Spleen (tissue), 7 donors: ENCODE measurements at regions not wholly inside any gene's neighbourhood (a gene's known extent, or its start where the extent isn't known, plus 50 kb on each side); places are given as distances from the start of the nearest gene placed in this dataset.

ENCODE experiments used
- POLR2AphosphoS5 ChIP-seq, 3 donors: sonication (generic); formaldehyde crosslinking; IDR thresholded peaks; one replicate each; pipeline ENCODE4 v1.5.1; 2017; ENCODE audit warnings: antibody characterized with exemption in 3 of 3
- TF ChIP-seq, protein P1 (sequence below), 11 experiments: fragments of 200-600 bp in 7 of 11; fragments of 450-650 bp in 4 of 11; sonication (generic) in 4 of 11; IDR thresholded peaks in 8 of 11; conservative IDR thresholded peaks in 3 of 11; 1 replicate in 7 of 11; 2 replicates in 4 of 11; pipeline versions ENCODE4 v1.4.0 to v1.8.0; 2016 to 2021; ENCODE audit warnings: antibody characterized with exemption in 11 of 11, inconsistent platforms in 4 of 11, mild to moderate bottlenecking in 1 of 11
- donor health status: DM: no; HTN: no; CAD: no; lungs with moderate emphysema.
- donor health status: DM: no; HTN: no; CAD: no.
- donor health status: DM: no; HTN: no; CAD: no.

- TF ChIP-seq, protein P1, sequence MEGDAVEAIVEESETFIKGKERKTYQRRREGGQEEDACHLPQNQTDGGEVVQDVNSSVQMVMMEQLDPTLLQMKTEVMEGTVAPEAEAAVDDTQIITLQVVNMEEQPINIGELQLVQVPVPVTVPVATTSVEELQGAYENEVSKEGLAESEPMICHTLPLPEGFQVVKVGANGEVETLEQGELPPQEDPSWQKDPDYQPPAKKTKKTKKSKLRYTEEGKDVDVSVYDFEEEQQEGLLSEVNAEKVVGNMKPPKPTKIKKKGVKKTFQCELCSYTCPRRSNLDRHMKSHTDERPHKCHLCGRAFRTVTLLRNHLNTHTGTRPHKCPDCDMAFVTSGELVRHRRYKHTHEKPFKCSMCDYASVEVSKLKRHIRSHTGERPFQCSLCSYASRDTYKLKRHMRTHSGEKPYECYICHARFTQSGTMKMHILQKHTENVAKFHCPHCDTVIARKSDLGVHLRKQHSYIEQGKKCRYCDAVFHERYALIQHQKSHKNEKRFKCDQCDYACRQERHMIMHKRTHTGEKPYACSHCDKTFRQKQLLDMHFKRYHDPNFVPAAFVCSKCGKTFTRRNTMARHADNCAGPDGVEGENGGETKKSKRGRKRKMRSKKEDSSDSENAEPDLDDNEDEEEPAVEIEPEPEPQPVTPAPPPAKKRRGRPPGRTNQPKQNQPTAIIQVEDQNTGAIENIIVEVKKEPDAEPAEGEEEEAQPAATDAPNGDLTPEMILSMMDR (IDR thresholded peaks at IDR 0.05 in 8 of 11, conservative IDR thresholded peaks at IDR 0.05 in 3 of 11), result no peak
- no peak for TF ChIP-seq POLR2AphosphoS5 (IDR thresholded peaks at IDR 0.05)
Observed at GRCh38 chr9:23596913-23597634, 229.0 kb downstream of the ELAVL2 start.
